NCI-H82 treated with DMSO at 0.1 percent for 48 hours (cell line): ENCODE measurements at regions not wholly inside any gene's neighbourhood (a gene's known extent, or its start where the extent isn't known, plus 50 kb on each side); places are given as distances from the start of the nearest gene placed in this dataset.

Experiments used
- DNase-seq: peaks from one replicate; lab custom pipeline; 2025; ENCODE audit not compliant: unreplicated experiment; lab: John Stamatoyannopoulos, UW

DNA sequence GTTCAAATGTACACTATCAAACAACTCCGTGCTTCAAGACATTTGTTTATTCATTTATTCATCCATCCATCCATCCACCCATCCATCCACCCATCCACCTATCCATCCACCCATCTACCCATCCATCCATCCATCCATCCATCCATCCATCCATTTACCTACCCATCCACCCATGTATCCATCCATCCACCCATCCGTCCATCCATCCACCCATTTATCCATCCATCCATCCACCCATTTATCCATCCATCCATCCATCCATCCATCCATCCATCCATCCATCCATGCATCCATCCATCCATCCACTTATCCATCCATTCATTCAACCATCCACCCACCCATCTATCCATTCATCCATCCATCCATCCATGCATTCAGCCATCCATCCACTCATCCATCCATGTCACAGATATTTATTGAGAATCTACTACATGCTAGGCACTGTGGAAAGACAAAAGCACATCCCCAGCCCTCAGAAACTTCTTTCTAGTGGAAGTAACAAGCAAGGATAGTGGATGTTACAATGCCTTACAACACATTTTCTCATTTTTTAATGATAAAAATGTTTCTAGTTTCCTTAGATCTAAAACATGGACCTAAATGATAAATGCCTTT, 237.6 kb downstream of the ZNF536 start:
- DNase-seq: no peak

DNA sequence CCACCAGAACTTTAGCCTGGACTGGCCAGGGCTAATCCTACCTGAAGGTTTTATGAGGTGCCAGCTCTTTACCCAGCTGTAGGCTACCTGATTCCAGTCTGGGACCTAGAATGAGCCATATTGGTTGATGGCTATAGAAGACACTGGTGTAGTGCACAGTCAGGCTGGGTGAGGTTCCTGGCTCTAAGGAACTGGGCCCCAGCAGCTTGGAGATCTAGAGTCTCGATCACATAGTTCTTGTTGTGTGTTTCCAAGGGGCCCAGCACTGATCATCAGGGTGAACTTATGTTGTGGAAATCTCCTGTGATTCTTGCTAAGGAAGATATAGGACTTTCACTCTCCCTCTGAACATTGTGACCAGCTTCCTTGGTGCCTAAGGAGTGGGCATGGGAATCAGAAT, 236.3 kb downstream of the ZNF536 start:
- DNase-seq: no peak
